Fibroblast of skin of left quadriceps (primary cell): ENCODE measurements at regions not wholly inside any gene's neighbourhood (a gene's known extent, or its start where the extent isn't known, plus 50 kb on each side); places are given as distances from the start of the nearest gene placed in this dataset.

Source experiments
- DNase-seq, 2 experiments: peaks; one replicate each; pipeline ENCODE4 v3.0.0-alpha.2; 2013; ENCODE audit warnings: low read depth in 2 of 2

GRCh38 chr15:69979262-69979661, 118.5 kb downstream of the TLE3 start:
- no peak for DNase-seq

- DNase-seq = no peak
Measured at GRCh38 chr15:69979783-69980182, 117.9 kb downstream of the TLE3 start.

- no peak for DNase-seq
Measured at GRCh38 chr15:69980341-69981059, 117.2 kb downstream of the TLE3 start.

GRCh38 chr15:69982037-69982436, 115.7 kb downstream of the TLE3 start:
- DNase-seq = no peak

GRCh38 chr15:69983696-69984265, 113.9 kb downstream of the TLE3 start:
- no peak for DNase-seq

GRCh38 chr15:69987492-69988489, 109.9 kb downstream of the TLE3 start:
- DNase-seq = no peak

- DNase-seq = no peak
Measured at GRCh38 chr15:69988541-69989225, 109.0 kb downstream of the TLE3 start.

GRCh38 chr15:69990566-69991421, 106.9 kb downstream of the TLE3 start:
- no peak for DNase-seq

GRCh38 chr15:69991551-69991980, 106.2 kb downstream of the TLE3 start:
- DNase-seq = no peak

- DNase-seq = no peak
Measured at GRCh38 chr15:69992348-69992747, 105.4 kb downstream of the TLE3 start.

GRCh38 chr15:69994429-69995205, 103.1 kb downstream of the TLE3 start:
- no peak for DNase-seq

GRCh38 chr15:69996321-69997160, 101.2 kb downstream of the TLE3 start:
- DNase-seq = no peak

- no peak for DNase-seq
Measured at GRCh38 chr15:69997161-69997485, 100.6 kb downstream of the TLE3 start.
